SK-N-SH (cell line): ENCODE measurements at regions not wholly inside any gene's neighbourhood (a gene's known extent, or its start where the extent isn't known, plus 50 kb on each side); places are given as distances from the start of the nearest gene placed in this dataset.

Experiments used
- CTCF ChIA-PET: fragments of 300-600, 350-600 bp; formaldehyde crosslinking; extraction: SDS; loops from one replicate; lab custom pipeline; 2021; lab: Yijun Ruan, JAX
- POLR2A ChIA-PET: fragments of 350-600 bp; sonication (Branson Sonifier 250); formaldehyde crosslinking; extraction: SDS; loops from one replicate; lab custom pipeline; 2020; ENCODE audit warnings: antibody characterized with exemption, inconsistent platforms; lab: Yijun Ruan, JAX
- DNase-seq: peaks from one replicate; pipeline ENCODE4 v3.0.0; 2012
- H2AFZ ChIP-seq: fragments of 200-600 bp; sonication (generic); 2 replicates; pipeline ENCODE4 v1.8.1; 2016; ENCODE audit warnings: antibody characterized with exemption, mild to moderate bottlenecking, low read depth
- H3F3A ChIP-seq: fragments of 200-600 bp; sonication (generic); replicated peaks from 2 replicates; pipeline ENCODE3; 2016; ENCODE audit warnings: antibody characterized with exemption, mild to moderate bottlenecking; ENCODE audit not compliant: insufficient read depth
- H3K27ac ChIP-seq, 2 experiments: fragments of 200-500 bp in 1 of 2; fragments of 200-600 bp in 1 of 2; sonication (Bioruptor generic) in 1 of 2; sonication (generic), shearing (Covaris generic) in 1 of 2; 2 replicates each; pipeline versions ENCODE4 v1.5.1 to v1.6.1; 2014 to 2016; ENCODE audit warnings: low read depth in 2 of 2, inconsistent platforms in 1 of 2, low read length in 1 of 2, mild to moderate bottlenecking in 1 of 2, mixed read lengths in 1 of 2
- H3K27me3 ChIP-seq: fragments of 200-600 bp; sonication (generic), shearing (Covaris generic); 2 replicates; pipeline ENCODE4 v1.6.1; 2016; ENCODE audit warnings: mixed run types; ENCODE audit not compliant: insufficient read depth
- H3K36me3 ChIP-seq, 2 experiments: fragments of 200-500 bp in 1 of 2; fragments of 200-600 bp in 1 of 2; sonication (Bioruptor generic) in 1 of 2; sonication (generic) in 1 of 2; replicated peaks in 1 of 2; 2 replicates each; pipeline versions ENCODE3 to v1.5.1; 2014 to 2016; ENCODE audit warnings: low read length in 1 of 2, mild to moderate bottlenecking in 1 of 2; ENCODE audit not compliant: insufficient read depth in 2 of 2, control insufficient read depth in 1 of 2
- H3K4me1 ChIP-seq, 2 experiments: fragments of 200-500 bp in 1 of 2; fragments of 200-600 bp in 1 of 2; sonication (Bioruptor generic) in 1 of 2; sonication (generic), shearing (Covaris generic) in 1 of 2; 2 replicates each; pipeline versions ENCODE4 v1.5.1 to v1.6.1; 2014 to 2016; ENCODE audit warnings: low read depth in 1 of 2, low read length in 1 of 2, mixed run types in 1 of 2; ENCODE audit not compliant: insufficient read depth in 2 of 2, control insufficient read depth in 1 of 2
- H3K4me2 ChIP-seq: fragments of 200-600 bp; sonication (generic), shearing (Covaris generic); 2 replicates; pipeline ENCODE4 v1.6.1; 2017; ENCODE audit warnings: mixed run types
- H3K4me3 ChIP-seq, 2 experiments: fragments of 200-500 bp in 1 of 2; fragments of 200-600 bp in 1 of 2; sonication (Bioruptor generic) in 1 of 2; sonication (generic), shearing (Covaris generic) in 1 of 2; 2 replicates each; pipeline versions ENCODE4 v1.5.1 to v1.8.1; 2014 to 2016; ENCODE audit warnings: low read depth in 2 of 2, inconsistent platforms in 1 of 2, low read length in 1 of 2, mild to moderate bottlenecking in 1 of 2, mixed read lengths in 1 of 2, moderate library complexity in 1 of 2
- H3K79me2 ChIP-seq: fragments of 200-600 bp; sonication (generic); 2 replicates; pipeline ENCODE4 v1.8.1; 2017; ENCODE audit warnings: mild to moderate bottlenecking; ENCODE audit not compliant: insufficient read depth
- H3K9ac ChIP-seq: fragments of 200-600 bp; sonication (generic); 2 replicates; pipeline ENCODE4 v1.6.1; 2017; ENCODE audit warnings: mixed run types
- H3K9me2 ChIP-seq: fragments of 200-600 bp; sonication (generic); 2 replicates; pipeline ENCODE4 v1.6.1; 2017; ENCODE audit warnings: mixed run types
- H3K9me3 ChIP-seq: fragments of 200-600 bp; sonication (generic); 2 replicates; pipeline ENCODE4 v1.6.1; 2017; ENCODE audit warnings: mixed run types, mild to moderate bottlenecking, moderate library complexity
- H4K20me1 ChIP-seq: fragments of 200-600 bp; sonication (generic); 2 replicates; pipeline ENCODE4 v1.6.1; 2017; ENCODE audit warnings: mild to moderate bottlenecking, mixed run types; ENCODE audit not compliant: insufficient read depth
- GATA2 ChIP-seq: sonication (generic); formaldehyde crosslinking; IDR thresholded peaks from 2 replicates; pipeline ENCODE4 v1.5.0; 2020; ENCODE audit warnings: mild to moderate bottlenecking, missing genetic modification reagents
- JUND ChIP-seq: IDR thresholded peaks from 2 replicates; pipeline ENCODE4 v1.4.0; 2012
- MAX ChIP-seq: IDR thresholded peaks from 2 replicates; pipeline ENCODE4 v1.4.0; 2012; ENCODE audit warnings: low read depth
- MXI1 ChIP-seq: IDR thresholded peaks from 2 replicates; pipeline ENCODE4 v1.6.1; 2012; ENCODE audit warnings: mild to moderate bottlenecking, low read depth, low read length, improper control_type of control experiment
- POLR2AphosphoS5 ChIP-seq: IDR thresholded peaks from 2 replicates; pipeline ENCODE4 v1.6.1; 2012; ENCODE audit warnings: low read depth, low read length
- RAD21 ChIP-seq: IDR thresholded peaks from 2 replicates; pipeline ENCODE4 v1.6.1; 2012; ENCODE audit warnings: mild to moderate bottlenecking, low read length
- RXRA ChIP-seq: IDR thresholded peaks from 2 replicates; pipeline ENCODE4 v1.4.0; 2012; ENCODE audit warnings: low read depth, mild to moderate bottlenecking, borderline replicate concordance
- SIN3A ChIP-seq: IDR thresholded peaks from 2 replicates; pipeline ENCODE4 v1.6.1; 2012; ENCODE audit warnings: low read depth, mild to moderate bottlenecking, low read length, moderate library complexity, borderline replicate concordance
- TAF1 ChIP-seq: IDR thresholded peaks from 2 replicates; pipeline ENCODE4 v1.6.1; 2012; ENCODE audit warnings: low read depth, mild to moderate bottlenecking, low read length, moderate library complexity, borderline replicate concordance
- TCF12 ChIP-seq: IDR thresholded peaks from 2 replicates; pipeline ENCODE4 v1.4.0; 2012
- USF2 ChIP-seq: fragments of 150-350 bp; IDR thresholded peaks from 2 replicates; pipeline ENCODE4 v1.6.1; 2017; ENCODE audit warnings: antibody characterized with exemption, low read length, low read depth, borderline replicate concordance
- ZBTB33 ChIP-seq: IDR thresholded peaks from 2 replicates; pipeline ENCODE4 v1.4.0; 2012; ENCODE audit warnings: low read depth, borderline replicate concordance
- WGBS: methylation state at CpG from one replicate; pipeline ENCODE4 v1.1.6; 2017; ENCODE audit warnings: low lambda C conversion rate; 5-methylcytosine and 5-hydroxymethylcytosine counted together

- H3K79me2 ChIP-seq: no peaks in the 10 kb centered on the region
- H3K9ac ChIP-seq: no peak overlapping the region
- H3K27me3 ChIP-seq: no peaks in the 10 kb centered on the region
- no peak overlapping the region for H2AFZ ChIP-seq
- ChIA-PET POLR2A (no interaction called here), CTCF (no interaction called here)
- no peak overlapping the region for H3K4me3 ChIP-seq
- H4K20me1 ChIP-seq: no peaks in the 10 kb centered on the region
- H3K36me3 ChIP-seq: no peaks in the 10 kb centered on the region
- DNase-seq: no peak
- no peaks in the 10 kb centered on the region for H3K9me2 ChIP-seq
- H3F3A ChIP-seq: no peaks in the 10 kb centered on the region
- no peak overlapping the region for H3K27ac ChIP-seq
- H3K4me1 ChIP-seq: no peaks in the 10 kb centered on the region
- no peak overlapping the region for H3K4me2 ChIP-seq
- WGBS: 63% methylated on average over 2 of the region's 2 CpGs
- H3K9me3 ChIP-seq: no peaks in the 10 kb centered on the region
- TF ChIP-seq MXI1 (no peak), ZBTB33 (no peak), RAD21 (no peak), GATA2 (CRISPR knock-in tag) (no peak), RXRA (no peak), TCF12 (no peak), MAX (no peak), JUND (no peak), POLR2AphosphoS5 (no peak), TAF1 (no peak)
Observed at GRCh38 chr5:167255926-167256325, 1035.5 kb upstream of the WWC1 start.

- Histone ChIP-seq H3K36me3 (no peaks in the 10 kb centered on the region), H3K4me3 (no peak overlapping the region), H3F3A (no peaks in the 10 kb centered on the region), H3K79me2 (no peaks in the 10 kb centered on the region), H3K4me1 (no peaks in the 10 kb centered on the region), H3K9me3 (no peaks in the 10 kb centered on the region), H4K20me1 (no peaks in the 10 kb centered on the region), H3K27ac (no peak overlapping the region), H3K9ac (no peak overlapping the region), H2AFZ (no peak overlapping the region), H3K27me3 (no peaks in the 10 kb centered on the region), H3K9me2 (no peaks in the 10 kb centered on the region), H3K4me2 (no peak overlapping the region)
- CTCF ChIA-PET: no interaction called here
- no peak for TF ChIP-seq USF2
- TF ChIP-seq SIN3A: no peak
- POLR2A ChIA-PET: no interaction called here
- 43% methylated on average over 2 of the region's 2 CpGs for WGBS
- DNase-seq: no peak
Observed at GRCh38 chr5:167259806-167260205, 1031.6 kb upstream of the WWC1 start.
